HG02973 (cell line): ENCODE measurements at regions not wholly inside any gene's neighbourhood (a gene's known extent, or its start where the extent isn't known, plus 50 kb on each side); places are given as distances from the start of the nearest gene placed in this dataset.
"Not testable (repeated sequence)": the region's sequence is repeated elsewhere in the genome, so short reads cannot be mapped to it uniquely, and the experiment has no call there.

Experiments used
- ATAC-seq: cut with Tn5 transposase; IDR thresholded peaks from one replicate; pipeline ENCODE4 v1.9.1; 2021; ENCODE audit warnings: moderate library complexity; ENCODE audit not compliant: unreplicated experiment

DNA sequence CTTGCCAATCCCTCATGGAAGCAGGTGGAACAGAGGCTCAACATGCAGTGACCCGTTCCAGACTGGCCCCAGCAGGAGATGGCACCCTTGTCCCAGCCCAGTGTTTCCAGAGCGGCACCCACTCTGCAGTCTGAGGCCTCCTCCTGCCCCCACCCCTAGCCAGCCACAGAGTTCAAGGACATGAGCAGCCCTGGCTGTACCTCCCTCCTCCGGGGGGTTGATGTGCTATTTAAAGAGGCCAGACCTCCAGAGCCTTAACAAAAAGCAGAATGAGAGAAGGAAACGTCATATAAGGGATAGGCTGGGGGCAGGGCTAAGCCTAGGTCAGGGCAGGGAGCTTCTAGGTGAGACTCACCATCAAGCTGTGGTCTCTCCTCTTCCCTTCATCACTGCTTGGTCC is 115.7 kb upstream of the NANOS1 start:
- ATAC-seq: no peak

DNA sequence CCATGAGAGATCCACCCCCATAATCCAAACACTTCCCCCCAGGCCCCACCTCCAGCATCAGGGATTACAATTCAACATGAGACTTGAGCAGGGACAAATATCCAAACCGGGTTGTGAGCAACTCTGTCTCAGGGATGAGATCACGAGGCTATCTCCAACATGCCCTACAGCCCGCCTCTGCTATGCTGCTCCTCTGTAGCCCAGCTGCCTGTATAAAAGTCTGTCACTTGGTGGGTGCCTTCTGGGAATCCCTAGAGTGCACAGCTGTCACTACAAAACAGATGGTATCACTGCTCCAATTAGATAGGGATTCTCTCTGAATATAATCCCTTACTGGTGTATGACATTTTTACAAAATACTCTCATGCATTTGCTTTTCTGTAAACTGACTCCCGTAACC is 114.9 kb upstream of the NANOS1 start:
- no peak for ATAC-seq

DNA sequence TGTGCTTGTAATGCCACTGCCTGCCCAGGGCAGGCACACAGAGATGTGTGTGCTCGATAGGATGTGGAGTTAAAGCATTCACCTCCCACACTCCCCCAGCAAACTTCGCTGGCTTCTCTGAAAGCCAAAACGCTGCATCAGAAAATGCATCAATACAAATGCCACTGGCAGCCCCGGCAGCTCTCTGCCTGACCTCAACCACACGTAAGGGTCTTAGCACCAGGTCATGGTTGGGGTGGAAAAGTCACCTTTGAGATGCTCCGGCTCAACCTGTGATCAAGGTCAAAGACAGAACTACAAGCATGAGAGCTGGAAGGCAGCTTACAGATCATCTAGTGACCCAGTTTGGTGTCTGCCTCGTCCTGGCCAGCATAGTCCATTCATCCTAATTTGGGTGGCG is 114.4 kb upstream of the NANOS1 start:
- ATAC-seq: no peak

DNA sequence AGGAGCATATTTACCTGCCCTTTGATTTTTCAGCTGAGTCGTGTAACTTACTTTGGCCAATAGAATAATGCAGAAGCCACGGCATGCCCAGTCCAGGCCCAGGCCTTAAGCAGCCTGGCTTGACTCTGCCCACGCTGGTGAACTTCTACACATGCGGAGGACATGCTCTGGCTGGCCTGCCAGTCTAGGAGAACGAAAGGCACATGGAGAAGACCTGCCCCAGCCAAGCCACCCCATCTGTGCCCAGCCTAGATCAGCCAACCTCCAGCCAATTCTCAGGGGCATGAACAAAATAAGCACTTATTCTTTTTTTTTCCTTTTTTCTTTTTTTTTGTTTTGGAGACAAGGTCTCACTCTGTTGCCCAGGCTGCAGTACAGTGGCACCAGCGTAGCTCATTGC is 112.7 kb upstream of the NANOS1 start:
- no peak for ATAC-seq

DNA sequence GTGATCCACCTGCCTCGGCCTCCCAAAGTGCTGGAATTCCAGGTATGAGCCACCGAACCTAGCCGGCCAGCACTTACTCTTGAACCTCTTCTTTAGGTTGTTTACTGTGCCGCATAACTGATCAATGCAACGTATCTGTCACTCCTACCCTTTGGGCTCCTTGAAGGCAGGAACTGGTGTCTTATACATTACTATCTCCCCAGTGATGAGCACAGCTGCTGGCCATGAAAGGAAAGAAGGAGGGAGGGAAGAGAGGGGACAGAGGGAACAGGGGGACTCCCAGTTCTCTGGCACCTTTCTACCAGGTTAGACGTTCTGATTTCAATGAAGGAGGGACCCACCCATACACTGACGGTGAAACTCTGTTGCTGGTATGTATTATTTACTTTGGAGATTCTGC is 111.8 kb upstream of the NANOS1 start:
- no peak for ATAC-seq

DNA sequence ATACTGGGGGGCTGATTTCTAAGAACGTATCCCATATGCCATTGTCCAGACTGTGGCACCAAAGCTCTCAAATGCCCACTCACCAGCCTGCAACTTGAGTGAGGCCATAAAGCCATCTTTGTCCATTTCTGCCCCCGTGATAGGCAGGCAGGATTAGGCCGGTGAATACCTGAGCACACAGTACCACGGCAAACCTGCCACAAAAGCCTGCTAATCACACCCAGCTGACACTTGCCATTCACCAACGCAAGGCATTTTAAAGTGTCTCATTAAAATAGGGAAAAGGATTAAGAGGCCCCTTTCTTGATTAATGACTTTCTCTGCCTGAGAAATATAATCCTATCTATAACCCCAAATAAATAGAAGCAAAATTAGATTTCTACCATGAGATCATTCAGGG is 111.4 kb upstream of the NANOS1 start:
- no peak for ATAC-seq

DNA sequence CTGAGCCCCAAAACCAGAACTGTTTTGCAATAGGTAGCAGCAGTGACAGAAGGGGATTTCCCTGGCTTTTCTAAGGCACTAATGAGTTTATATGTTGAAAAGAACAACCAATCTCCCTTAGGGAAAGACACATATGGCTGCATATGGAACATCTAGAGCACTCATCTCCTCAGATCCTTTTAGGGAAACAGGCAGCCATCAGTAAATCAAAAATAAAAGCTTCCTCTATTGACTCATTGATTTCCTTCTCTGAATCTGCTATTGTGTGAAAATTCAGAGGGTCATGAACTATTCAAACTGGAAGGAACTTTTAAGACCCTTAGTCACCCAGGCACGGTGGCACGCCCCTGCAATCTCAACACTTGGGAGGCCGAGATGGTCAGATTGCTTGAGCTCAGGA is 110.9 kb upstream of the NANOS1 start:
- ATAC-seq: no peak

DNA sequence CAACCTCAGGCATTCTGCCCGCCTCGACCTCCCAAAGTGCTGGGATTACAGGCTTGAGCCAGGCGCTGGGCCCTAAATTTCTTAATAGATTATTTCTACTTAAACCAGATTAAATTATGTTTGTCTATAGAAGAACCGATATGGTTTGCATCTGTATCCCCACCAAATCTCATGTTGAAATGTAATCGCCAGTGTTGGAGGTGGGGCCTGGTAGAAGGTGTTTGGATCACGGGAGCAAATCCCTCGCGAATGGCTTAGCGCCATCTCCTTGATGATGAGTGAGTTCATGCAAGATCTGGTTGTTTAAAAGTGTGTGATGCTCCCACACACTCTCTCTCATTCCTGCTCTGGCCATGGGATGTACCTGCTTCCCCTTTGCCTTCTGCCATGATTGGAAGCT is 109.3 kb upstream of the NANOS1 start:
- no peak for ATAC-seq

DNA sequence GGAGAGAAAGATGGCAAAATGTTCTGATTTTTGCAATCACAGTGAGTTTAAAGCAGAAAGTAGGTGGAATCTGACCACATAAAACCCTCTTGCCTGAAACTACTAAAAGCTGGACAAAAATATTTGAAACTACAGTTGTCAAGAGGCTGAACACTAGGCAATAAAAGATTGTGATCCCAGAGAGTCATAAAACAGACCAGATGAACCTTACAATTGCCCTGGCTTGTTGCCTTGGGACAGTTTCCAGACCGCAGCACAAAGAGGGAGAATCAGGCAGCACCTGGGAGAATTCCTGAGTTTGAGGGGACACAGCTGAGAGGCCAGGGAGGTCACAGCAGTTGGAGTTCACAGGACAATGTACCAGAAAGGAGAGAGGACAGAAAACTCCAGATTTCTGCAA is 107.3 kb upstream of the NANOS1 start:
- no peak for ATAC-seq

DNA sequence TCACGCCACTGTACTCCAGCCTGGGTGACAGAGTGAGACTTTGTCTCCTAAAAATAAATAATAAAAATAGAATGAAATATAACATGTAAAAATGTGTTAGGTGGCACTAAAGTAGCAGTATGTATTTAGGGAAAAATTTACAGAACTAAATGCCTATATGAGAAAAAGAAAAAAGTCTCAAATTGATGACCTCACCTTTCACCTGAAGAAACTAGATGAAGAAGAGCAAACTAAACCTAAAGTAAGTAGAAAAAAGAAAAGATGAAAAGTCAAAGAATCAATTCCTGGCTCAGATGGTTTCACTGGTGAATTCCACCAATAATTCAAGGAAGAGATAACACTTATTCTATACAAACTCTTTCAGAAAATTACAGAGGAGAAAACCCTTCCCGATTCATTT is 106.5 kb upstream of the NANOS1 start:
- no peak for ATAC-seq

DNA sequence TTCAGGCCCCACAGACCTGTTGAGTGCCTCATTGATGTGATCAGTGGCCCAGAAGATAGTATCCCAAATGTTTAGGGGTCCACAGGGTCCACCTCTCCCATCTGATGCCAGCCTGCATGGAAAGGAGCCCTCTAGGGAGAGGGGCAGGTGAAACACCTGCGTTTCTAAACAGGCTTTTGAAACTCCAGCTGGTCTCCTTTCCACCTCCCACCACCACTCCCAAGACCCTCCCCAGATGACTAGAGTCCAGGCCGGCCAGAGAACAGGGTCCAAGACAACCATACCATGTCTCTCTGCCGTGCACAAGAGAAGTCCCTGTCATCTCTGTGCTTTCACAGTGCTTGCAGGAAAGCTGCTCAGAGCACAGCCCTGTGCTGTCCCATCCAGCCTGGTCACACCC is 105.0 kb upstream of the NANOS1 start:
- no peak for ATAC-seq

DNA sequence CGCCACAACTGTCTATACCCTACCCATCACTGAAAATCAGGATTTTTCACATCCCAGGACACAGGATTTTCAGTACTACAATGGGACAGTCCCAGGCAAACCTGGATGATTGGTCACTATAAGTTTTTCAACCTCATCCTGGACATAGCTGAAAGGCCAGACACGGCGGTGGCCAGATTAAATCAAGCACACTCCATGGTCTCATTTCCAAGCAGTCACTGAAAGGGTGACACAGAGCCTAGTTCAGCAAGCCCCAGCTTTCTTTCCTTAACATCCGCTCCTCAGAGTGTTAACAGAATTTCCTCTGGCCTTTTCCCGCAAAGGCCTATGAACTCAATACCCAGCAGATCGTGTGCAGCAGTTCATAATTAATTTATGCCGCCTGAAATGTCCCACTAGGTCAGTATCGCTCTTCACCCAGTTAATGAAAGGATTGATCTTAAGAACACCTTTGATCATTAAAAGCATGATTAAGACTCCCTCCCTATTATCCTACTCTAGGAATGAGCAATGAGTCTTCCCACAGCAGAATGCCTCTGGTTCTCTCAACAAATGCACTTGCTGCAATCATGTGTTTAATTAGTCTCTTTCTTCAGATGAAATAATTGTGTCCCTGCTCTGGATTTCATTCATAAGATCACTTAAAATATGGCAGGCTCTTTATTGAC is 104.0 kb upstream of the NANOS1 start:
- ATAC-seq: no peak

DNA sequence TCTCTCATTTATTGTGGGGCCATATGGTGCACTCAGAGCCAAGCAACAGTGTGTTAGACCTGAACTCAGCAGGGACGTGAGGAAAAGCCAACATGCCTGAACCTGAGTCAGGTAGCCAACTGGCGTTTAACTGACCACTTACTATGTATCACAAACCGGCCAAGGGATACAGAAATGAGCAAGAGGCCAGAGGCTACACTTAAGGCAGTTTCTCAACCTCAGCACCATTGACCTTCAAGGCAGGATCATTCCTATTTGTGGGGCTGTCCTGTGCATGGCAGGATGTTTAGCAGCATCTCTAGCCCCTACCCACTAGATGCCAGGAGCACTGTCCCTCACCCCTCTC is 103.5 kb upstream of the NANOS1 start:
- ATAC-seq: no peak

DNA sequence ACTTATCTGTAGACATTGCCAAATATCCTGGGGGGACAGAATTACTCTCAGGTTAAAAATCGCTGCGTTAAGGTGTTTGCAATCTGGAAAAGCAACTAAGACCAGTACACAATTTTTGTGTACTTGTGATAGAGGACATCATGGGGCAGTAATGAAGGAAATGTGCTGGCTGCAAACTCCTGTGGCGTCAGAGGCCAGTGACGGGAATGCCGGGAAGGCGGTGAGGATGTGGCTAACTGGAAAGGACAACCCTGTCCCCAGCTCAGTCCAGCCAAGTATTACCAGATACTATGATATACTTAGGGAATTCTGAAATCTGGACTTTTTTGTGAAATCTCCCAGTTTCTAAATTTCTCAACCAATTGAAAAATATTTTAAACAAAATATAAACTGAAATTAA is 103.1 kb upstream of the NANOS1 start:
- ATAC-seq: no peak

DNA sequence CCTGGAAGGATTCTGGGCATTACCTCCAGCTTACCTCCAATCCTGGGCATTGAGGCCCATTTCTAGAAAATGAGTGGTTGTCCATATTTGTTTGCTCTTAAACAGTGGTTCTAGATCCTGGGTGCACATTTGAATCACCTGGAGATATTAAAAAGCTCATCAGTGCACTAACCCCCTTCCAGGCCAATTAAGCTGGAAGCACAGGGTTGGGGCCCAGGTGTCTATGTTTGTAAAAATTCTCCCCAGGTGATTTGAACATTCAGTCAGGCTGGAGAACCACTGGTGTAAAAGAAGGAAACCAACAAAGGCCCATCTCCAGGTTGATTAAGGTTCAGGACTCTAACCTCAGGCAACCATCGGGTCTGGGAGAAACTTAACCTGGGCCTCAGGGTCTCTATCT is 102.6 kb upstream of the NANOS1 start:
- ATAC-seq: no peak

DNA sequence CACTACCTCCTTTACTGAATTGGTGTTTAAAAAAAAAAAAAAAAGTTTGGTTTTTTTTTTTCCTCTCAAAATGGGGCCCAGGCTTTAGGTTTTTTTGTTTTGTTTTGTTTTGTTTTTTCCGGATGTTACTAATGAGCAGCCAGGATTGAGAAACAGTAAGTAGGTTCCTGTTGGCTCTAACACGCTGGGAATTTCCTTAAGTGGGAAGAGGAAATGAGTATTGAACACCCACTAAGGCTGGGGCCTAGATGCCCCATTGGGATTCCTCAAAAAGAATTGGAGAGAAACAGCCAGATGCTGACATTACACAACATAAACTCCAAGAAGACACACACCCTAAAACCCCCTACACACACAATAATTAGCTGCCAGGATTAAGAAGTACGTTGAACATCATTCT is 102.2 kb upstream of the NANOS1 start:
- no peak for ATAC-seq

DNA sequence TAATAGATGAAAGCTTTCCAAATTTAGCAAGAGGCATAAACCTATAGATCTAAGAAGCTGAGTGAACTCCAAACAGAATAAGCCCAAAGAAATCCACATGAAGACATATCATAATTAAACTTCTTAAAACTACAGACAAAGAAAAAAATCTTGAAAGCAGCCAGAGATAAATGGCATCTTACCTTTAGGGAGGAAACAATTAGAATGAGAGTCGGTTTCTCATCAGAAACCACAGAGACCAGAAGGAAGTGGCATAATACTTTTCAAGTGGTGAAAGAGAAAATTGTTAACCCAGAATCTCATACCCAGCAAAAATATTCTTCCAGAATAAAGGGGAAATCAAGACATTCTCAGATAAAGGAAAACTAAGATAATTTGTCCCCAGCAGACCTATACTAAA is 98.9 kb upstream of the NANOS1 start:
- no peak for ATAC-seq

DNA sequence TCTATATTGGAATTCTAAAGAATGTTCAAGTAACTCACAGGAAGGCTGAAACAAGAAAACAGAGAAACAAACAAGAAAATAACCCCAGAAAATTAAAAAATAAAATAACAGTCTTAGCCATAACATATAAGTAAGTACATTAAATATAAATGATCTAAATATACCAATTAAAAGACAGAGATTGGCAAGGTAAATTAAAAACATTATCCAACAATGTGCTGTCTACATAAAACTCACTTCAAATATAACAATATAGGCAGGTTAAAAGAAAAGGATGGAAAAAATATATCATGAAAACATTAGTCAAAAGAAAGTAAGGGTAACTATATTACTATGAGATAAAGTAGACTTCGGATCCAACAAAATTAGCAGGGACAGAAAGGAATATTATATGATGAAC is 98.1 kb upstream of the NANOS1 start:
- no peak for ATAC-seq

DNA sequence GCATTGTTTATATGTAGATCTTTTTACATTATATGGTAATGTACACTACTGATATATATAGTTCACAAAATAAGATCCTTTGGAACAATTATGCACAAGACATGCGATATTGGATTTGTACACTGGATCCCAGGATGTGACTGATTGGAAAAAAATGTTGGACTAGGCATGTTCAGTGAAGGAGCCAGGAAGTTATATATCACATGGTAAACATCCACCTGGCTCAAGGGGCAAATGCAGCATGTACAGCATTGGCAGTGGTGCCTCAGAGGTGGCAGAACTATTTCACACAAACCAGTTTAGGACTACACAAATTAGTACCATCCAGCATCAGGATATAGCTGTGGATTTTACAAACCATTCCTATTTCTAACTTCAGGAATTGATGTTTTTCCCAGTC is 97.4 kb upstream of the NANOS1 start:
- ATAC-seq: not testable (repeated sequence)

DNA sequence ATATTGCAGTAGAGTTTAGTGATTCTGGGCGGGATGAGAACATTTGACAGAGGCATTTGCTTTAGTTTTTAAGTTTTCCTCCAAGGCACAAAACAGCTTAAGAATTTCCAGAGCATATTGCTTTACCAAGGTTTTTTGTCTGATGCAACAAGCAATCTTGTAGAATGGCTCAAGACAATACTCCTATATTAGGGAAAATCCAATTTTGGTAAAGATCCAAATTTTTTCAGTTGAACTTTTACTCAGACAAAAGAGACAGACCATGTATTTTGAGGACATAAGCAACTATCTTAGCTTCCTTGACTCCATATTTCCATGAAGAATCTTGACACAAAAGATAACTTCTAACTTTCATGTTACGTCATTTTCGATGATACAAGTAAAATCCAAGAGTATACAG is 92.3 kb upstream of the NANOS1 start:
- no peak for ATAC-seq

DNA sequence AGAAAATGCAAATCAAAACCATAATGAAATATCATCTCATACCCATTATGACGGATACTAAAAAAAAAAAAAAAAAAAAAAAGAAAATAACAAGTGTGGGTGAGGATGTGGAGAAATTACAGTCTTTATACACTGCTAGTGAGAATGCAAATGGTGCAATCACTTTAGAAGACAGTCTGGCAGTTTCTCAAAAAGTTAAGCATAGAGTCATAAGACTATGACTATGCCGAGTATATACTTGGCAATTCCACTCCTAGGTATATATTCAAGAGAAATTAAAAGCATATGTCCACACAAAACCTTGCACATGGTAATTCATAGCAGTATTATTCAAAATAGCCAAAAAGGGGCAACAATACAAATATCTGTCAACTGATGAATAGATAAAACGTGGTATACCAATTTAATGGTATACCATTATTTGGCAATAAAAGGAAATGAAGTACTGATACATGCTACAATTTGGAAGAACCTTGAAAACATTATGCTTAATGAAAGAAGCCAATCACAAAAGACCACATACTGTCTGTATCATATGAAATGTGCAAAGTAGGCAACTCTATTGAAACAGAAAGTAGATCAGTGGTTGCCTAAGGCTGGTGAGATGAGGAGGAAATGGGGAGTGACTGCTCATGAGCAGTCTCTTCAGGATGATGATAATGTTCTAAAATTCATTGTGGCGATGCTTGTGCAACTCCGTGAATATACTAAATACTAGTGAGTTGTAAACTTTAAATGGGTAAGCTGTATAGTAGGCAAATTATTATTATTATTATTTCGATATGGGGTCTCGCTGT is 90.1 kb upstream of the NANOS1 start:
- no peak for ATAC-seq

DNA sequence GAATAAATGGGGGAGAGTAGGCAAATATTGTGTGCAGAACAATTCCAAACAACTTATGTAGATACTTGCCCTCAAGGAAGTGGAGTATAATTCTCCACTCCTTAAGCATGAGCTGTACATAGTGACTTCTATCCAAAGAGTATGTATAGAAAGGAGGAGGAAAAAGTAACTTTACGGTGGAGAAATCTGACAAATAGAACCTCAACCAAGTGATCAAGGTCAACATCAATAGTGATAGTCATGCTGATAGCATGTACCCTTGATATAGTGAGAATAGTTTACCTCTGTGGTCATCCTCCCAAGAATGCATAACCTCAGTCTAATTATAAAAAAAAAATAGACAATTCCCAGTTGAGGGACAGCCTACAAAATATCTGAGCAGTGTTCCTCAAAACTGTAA is 89.1 kb upstream of the NANOS1 start:
- ATAC-seq: no peak

DNA sequence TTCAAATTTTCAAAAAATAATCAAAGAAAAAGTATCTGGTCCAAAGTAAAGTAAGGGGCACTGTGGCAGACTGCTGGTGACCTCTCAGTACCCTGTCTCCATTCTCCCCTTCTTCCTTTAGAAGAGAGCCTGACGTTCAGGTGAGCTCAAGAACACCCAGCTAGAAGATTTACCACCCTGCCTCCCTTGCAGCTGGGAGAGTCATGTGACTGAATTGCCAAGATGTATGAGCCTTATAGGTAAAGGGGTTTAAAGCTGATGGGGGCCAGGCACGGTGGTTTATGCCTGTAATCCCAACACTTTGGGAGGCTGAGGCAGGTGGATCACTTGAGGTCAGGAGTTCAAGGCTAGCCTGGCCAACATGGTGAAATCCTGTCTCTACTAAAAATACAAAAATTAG is 86.3 kb upstream of the NANOS1 start:
- no peak for ATAC-seq
